ENCODE measurements at regions not wholly inside any gene's neighbourhood (a gene's known extent, or its start where the extent isn't known, plus 50 kb on each side); places are given as distances from the start of the nearest gene placed in this dataset.

DNA sequence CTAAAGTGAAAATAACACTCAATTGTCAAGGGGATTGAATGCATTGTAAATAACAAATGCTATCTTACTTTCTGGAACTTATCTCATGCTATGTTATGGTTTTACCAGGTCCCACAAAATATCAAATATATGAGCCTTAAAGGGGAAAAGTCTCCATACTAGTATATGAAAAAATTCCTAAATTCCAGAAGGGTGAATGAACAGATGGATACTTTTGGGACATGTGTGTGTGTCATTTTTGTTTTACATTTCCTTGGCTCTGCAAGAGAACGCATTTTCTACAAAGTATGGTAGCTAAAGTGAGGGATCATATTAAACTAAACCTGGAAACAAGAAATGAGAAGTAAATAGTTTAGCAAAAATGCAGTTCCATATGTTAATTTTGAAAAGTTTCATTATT lies 682.8 kb downstream of the INHBA start (continued):
- TF ChIP-seq, protein P1, sequence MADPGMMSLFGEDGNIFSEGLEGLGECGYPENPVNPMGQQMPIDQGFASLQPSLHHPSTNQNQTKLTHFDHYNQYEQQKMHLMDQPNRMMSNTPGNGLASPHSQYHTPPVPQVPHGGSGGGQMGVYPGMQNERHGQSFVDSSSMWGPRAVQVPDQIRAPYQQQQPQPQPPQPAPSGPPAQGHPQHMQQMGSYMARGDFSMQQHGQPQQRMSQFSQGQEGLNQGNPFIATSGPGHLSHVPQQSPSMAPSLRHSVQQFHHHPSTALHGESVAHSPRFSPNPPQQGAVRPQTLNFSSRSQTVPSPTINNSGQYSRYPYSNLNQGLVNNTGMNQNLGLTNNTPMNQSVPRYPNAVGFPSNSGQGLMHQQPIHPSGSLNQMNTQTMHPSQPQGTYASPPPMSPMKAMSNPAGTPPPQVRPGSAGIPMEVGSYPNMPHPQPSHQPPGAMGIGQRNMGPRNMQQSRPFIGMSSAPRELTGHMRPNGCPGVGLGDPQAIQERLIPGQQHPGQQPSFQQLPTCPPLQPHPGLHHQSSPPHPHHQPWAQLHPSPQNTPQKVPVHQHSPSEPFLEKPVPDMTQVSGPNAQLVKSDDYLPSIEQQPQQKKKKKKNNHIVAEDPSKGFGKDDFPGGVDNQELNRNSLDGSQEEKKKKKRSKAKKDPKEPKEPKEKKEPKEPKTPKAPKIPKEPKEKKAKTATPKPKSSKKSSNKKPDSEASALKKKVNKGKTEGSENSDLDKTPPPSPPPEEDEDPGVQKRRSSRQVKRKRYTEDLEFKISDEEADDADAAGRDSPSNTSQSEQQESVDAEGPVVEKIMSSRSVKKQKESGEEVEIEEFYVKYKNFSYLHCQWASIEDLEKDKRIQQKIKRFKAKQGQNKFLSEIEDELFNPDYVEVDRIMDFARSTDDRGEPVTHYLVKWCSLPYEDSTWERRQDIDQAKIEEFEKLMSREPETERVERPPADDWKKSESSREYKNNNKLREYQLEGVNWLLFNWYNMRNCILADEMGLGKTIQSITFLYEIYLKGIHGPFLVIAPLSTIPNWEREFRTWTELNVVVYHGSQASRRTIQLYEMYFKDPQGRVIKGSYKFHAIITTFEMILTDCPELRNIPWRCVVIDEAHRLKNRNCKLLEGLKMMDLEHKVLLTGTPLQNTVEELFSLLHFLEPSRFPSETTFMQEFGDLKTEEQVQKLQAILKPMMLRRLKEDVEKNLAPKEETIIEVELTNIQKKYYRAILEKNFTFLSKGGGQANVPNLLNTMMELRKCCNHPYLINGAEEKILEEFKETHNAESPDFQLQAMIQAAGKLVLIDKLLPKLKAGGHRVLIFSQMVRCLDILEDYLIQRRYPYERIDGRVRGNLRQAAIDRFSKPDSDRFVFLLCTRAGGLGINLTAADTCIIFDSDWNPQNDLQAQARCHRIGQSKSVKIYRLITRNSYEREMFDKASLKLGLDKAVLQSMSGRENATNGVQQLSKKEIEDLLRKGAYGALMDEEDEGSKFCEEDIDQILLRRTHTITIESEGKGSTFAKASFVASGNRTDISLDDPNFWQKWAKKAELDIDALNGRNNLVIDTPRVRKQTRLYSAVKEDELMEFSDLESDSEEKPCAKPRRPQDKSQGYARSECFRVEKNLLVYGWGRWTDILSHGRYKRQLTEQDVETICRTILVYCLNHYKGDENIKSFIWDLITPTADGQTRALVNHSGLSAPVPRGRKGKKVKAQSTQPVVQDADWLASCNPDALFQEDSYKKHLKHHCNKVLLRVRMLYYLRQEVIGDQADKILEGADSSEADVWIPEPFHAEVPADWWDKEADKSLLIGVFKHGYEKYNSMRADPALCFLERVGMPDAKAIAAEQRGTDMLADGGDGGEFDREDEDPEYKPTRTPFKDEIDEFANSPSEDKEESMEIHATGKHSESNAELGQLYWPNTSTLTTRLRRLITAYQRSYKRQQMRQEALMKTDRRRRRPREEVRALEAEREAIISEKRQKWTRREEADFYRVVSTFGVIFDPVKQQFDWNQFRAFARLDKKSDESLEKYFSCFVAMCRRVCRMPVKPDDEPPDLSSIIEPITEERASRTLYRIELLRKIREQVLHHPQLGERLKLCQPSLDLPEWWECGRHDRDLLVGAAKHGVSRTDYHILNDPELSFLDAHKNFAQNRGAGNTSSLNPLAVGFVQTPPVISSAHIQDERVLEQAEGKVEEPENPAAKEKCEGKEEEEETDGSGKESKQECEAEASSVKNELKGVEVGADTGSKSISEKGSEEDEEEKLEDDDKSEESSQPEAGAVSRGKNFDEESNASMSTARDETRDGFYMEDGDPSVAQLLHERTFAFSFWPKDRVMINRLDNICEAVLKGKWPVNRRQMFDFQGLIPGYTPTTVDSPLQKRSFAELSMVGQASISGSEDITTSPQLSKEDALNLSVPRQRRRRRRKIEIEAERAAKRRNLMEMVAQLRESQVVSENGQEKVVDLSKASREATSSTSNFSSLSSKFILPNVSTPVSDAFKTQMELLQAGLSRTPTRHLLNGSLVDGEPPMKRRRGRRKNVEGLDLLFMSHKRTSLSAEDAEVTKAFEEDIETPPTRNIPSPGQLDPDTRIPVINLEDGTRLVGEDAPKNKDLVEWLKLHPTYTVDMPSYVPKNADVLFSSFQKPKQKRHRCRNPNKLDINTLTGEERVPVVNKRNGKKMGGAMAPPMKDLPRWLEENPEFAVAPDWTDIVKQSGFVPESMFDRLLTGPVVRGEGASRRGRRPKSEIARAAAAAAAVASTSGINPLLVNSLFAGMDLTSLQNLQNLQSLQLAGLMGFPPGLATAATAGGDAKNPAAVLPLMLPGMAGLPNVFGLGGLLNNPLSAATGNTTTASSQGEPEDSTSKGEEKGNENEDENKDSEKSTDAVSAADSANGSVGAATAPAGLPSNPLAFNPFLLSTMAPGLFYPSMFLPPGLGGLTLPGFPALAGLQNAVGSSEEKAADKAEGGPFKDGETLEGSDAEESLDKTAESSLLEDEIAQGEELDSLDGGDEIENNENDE (IDR thresholded peaks at IDR 0.05; ENCODE audit: insufficient replicate concordance, low read length), result no peak
- TF ChIP-seq RFX5 (IDR thresholded peaks at IDR 0.05; ENCODE audit: borderline replicate concordance, low read depth, low read length), result no peak
- TF ChIP-seq HDAC6 (IDR thresholded peaks at IDR 0.05; ENCODE audit: low read depth, low read length), result no peak
- no peak for TF ChIP-seq CTBP2 (IDR thresholded peaks at IDR 0.05; ENCODE audit: borderline replicate concordance, insufficient read depth, insufficient read length, low read length)
- no peak for TF ChIP-seq SIRT6 (IDR thresholded peaks at IDR 0.05; ENCODE audit: low read length)
- TF ChIP-seq, protein P2, sequence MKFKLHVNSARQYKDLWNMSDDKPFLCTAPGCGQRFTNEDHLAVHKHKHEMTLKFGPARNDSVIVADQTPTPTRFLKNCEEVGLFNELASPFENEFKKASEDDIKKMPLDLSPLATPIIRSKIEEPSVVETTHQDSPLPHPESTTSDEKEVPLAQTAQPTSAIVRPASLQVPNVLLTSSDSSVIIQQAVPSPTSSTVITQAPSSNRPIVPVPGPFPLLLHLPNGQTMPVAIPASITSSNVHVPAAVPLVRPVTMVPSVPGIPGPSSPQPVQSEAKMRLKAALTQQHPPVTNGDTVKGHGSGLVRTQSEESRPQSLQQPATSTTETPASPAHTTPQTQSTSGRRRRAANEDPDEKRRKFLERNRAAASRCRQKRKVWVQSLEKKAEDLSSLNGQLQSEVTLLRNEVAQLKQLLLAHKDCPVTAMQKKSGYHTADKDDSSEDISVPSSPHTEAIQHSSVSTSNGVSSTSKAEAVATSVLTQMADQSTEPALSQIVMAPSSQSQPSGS (IDR thresholded peaks at IDR 0.05; ENCODE audit: low read length), result no peak
